HG03060 (cell line): ENCODE measurements at regions not wholly inside any gene's neighbourhood (a gene's known extent, or its start where the extent isn't known, plus 50 kb on each side); places are given as distances from the start of the nearest gene placed in this dataset.

ENCODE experiments used
- ATAC-seq: cut with Tn5 transposase; IDR thresholded peaks from one replicate; pipeline ENCODE4 v1.9.1; 2021; ENCODE audit warnings: low read depth, moderate number of reproducible peaks; ENCODE audit not compliant: unreplicated experiment

DNA sequence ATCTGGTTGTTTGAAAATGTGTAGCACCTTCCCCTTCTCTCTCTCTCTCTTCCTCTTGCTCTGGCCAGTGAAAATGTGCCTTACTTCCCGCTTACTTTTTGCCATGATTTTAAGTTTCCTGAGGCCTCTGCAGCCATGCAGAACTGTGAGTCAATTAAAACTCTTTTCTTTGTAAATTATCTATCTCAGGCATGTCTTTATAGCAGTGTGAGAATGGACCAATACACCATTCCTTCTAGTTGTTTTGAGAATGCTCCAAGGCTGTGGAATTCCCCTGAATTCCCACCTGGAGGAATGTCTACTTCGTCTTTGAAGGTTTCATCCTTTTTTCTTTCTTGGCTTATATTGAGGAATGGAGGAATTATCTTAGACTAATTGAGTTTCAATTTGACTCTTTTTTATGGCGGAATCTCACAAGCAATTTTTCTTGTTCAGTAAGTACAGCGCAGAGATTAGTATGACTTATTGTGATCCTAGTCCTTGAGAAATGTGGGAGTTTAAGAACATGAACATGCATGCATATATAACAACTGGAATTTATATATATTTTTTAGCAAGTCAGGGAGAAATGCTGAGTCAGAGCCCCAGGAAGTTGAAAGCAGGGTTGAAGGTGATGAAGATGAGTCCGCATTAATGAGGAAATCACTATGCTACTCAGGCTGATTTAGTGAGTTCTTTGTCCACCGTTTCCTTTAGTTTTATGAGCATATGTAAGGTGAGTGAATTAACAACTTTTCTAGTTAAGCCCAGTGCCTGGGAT lies 488.1 kb upstream of the ADAMTS16 start:
- ATAC-seq: no peak

- no peak for ATAC-seq
These were observed 486.7 kb upstream of the ADAMTS16 start for GRCh38 chr5:4653475-4653874.

DNA sequence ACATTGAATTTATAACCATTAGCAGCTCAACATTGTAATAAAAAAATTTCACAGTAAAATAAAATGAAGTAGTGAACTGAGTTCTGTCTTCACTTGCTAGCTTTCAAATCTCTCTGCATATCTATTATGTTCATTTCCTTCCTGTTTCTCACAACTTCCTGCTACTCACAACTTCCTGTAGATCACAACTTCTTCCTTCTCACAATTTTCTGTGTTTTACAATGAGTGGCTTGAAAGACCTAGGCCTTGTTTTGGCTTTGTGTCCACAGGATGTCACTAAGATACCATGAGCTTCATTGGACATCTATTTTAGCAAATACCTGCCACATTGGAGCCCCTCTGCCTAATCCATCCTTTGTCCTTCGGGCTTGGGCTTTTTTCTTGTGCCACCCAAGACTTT lies 480.3 kb upstream of the ADAMTS16 start:
- no peak for ATAC-seq

- ATAC-seq: no peak
These were observed 478.8 kb upstream of the ADAMTS16 start for GRCh38 chr5:4661326-4661725.

GRCh38 chr5:4661836-4662235 lies 478.3 kb upstream of the ADAMTS16 start:
- ATAC-seq: no peak

DNA sequence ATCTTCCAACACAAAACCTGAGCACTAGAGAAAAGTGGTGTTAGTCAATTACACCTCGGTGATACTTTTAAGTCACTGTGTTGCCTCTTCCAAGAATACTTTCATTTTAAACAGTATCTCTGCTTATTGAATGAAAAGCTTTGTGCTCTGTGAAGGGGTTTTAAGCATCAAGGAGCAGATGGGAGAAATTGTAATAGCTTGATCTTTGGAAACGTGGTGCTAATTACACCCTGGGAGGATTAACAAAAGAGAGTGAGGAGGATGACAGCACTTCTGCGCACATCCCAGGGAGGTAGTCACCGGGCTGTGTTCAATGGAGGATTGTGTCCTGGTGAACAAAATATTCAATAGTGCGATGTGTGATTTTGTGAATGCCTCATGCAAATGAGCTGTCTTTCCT lies 477.4 kb upstream of the ADAMTS16 start:
- ATAC-seq: no peak

DNA sequence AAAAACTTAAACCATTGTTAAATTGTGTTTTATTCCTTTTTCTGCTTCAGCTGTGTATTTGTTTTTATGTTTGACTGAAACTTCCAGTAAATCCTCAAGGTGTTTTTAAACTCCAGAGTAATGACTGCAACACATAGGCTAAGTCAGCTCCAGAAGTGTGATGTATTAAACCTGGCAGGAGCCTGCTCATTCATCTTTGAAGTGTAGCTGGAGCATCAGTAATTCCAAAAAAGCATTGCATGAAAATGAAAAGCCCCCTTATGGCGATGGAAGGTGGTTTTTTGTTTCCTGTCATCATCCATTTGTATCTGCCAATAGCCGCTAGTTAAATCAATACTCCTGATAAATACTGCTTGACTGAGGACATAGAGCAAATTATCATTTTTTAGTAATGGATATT lies 474.2 kb upstream of the ADAMTS16 start:
- ATAC-seq: no peak

- ATAC-seq: no peak
These were observed 466.0 kb upstream of the ADAMTS16 start for GRCh38 chr5:4674166-4674565.

- no peak for ATAC-seq
These were observed 463.2 kb upstream of the ADAMTS16 start for GRCh38 chr5:4676934-4677333.

- ATAC-seq: no peak
These were observed 455.2 kb upstream of the ADAMTS16 start for GRCh38 chr5:4684946-4685345.

- no peak for ATAC-seq
These were observed 441.5 kb upstream of the ADAMTS16 start for GRCh38 chr5:4698596-4698995.

GRCh38 chr5:4699592-4699991 lies 440.5 kb upstream of the ADAMTS16 start:
- ATAC-seq: no peak

DNA sequence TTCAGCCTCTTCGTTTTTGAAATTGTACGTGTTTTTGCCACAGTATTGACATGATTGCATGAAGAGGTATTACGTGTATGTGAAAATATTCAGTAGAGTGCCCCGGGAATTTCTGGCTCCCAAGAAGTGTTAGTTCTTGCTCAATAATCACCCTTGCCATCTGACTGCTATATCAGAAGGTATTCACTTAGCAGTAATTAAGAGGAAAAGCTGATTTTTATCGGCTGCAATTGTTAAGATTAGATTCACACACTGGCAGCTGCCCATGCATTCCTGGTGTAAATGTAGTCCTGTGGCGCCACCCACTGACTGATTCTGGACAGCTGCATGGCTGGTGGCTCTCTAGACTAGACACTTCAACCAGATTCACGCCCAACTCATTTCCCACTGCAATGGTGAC lies 440.1 kb upstream of the ADAMTS16 start:
- ATAC-seq: no peak

GRCh38 chr5:4700871-4701270 lies 439.3 kb upstream of the ADAMTS16 start:
- no peak for ATAC-seq

DNA sequence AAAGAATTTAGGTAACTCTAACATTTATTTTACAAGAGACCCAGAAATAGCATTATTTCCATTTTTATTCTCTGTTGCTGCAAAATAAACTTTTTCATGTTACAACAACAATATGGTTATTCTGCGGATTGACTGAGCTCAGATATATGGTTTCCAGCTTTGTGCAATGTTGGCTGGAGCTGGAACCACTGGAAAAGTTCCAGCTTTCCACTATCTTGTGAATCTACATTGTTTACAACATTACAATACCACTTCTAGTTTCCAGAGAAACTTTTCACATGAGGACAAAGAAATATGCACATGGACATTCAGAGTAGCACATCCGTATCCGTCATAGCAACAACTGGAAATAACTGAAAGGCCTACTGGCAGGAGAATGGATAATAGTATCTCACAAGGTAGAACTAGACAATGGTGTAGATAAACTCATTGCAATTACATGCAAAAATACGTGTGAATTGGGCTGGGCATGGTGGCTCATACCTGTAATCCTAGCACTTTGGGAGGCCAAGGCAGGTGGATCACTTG lies 436.1 kb upstream of the ADAMTS16 start:
- ATAC-seq: no peak

- no peak for ATAC-seq
These were observed 435.2 kb upstream of the ADAMTS16 start for GRCh38 chr5:4704951-4705350.

GRCh38 chr5:4716781-4717180 lies 423.3 kb upstream of the ADAMTS16 start:
- no peak for ATAC-seq

- no peak for ATAC-seq
These were observed 422.7 kb upstream of the ADAMTS16 start for GRCh38 chr5:4717446-4717845.

DNA sequence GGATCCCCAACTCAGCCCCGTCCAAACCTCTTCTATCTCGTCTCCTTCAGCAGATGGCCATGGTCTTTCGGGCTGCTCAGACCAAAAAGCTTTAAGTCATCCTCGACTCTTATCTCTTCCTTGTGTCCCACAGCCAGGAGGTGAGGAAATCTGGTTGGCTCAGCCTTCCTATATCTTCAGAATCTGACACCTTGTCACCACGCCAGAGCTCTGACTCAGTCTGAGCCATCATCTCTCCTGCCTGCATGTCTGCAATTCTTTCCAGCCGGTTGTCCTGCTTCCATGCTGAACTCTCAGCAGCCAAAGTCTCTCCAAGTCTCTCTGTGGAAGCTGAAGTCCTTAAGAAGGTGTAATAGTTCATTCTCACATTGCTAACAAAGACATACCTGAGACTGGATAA lies 419.3 kb upstream of the ADAMTS16 start:
- ATAC-seq: no peak

- no peak for ATAC-seq
These were observed 417.2 kb upstream of the ADAMTS16 start for GRCh38 chr5:4722886-4723285.

GRCh38 chr5:4725594-4725993 lies 414.5 kb upstream of the ADAMTS16 start:
- no peak for ATAC-seq

GRCh38 chr5:4730279-4730678 lies 409.9 kb upstream of the ADAMTS16 start:
- ATAC-seq: no peak

DNA sequence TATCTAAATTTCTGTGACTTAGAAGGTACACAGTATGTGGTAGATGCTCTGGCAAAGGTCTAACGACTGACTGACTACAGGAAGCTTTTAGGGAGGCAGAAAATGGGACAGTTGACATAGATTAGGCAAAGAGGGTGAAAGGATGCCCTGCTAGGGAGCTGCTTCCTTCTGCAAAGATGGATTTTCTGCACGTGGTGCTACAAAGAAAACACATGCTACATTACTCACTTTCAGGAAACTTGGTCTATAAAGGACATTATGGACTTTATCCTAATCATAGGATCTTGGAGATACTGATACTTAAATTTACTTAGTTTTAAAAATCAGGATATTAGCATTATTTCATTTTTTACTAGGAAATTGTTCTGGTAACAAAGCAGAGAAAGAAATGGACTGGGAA lies 405.8 kb upstream of the ADAMTS16 start:
- no peak for ATAC-seq
